ENCODE measurements at regions not wholly inside any gene's neighbourhood (a gene's known extent, or its start where the extent isn't known, plus 50 kb on each side); places are given as distances from the start of the nearest gene placed in this dataset.

DNA sequence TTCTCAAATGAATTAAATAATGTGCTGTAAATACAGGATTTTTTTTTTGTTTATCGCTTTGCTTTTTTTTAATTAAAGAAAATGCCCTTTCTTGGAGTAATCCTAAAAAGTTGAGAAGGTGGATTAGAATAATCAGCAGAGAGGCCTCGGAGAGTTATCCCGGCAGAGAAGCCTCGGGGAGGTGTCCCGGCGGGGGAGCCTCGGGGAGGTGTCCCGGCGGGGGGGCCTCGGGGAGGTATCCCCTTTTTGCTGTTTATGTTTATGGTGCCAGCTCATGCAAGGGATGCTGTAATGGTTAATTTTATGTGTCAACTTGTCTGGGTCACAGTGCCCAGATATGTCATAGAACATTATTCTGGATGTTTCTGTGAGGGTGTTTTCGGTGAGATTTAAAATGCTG is 263.0 kb upstream of the TRIB2 start:
- TF ChIP-seq, protein P1, sequence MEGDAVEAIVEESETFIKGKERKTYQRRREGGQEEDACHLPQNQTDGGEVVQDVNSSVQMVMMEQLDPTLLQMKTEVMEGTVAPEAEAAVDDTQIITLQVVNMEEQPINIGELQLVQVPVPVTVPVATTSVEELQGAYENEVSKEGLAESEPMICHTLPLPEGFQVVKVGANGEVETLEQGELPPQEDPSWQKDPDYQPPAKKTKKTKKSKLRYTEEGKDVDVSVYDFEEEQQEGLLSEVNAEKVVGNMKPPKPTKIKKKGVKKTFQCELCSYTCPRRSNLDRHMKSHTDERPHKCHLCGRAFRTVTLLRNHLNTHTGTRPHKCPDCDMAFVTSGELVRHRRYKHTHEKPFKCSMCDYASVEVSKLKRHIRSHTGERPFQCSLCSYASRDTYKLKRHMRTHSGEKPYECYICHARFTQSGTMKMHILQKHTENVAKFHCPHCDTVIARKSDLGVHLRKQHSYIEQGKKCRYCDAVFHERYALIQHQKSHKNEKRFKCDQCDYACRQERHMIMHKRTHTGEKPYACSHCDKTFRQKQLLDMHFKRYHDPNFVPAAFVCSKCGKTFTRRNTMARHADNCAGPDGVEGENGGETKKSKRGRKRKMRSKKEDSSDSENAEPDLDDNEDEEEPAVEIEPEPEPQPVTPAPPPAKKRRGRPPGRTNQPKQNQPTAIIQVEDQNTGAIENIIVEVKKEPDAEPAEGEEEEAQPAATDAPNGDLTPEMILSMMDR (IDR thresholded peaks at IDR 0.05): no peak
- no peak for TF ChIP-seq POLR2A (IDR thresholded peaks at IDR 0.05)
